Stimulated activated CD8-positive, alpha-beta memory T cell treated with anti-CD3 and anti-CD28 coated beads, Interleukin-4, amount 100 ng/mL, for 24 hours (primary cell): ENCODE measurements at regions not wholly inside any gene's neighbourhood (a gene's known extent, or its start where the extent isn't known, plus 50 kb on each side); places are given as distances from the start of the nearest gene placed in this dataset.
"Not testable (repeated sequence)": the region's sequence is repeated elsewhere in the genome, so short reads cannot be mapped to it uniquely, and the experiment has no call there.

ENCODE experiments used
- DNase-seq: peaks from one replicate; pipeline ENCODE4 v3.0.0-alpha.2; 2020; ENCODE audit warnings: low read depth

DNA sequence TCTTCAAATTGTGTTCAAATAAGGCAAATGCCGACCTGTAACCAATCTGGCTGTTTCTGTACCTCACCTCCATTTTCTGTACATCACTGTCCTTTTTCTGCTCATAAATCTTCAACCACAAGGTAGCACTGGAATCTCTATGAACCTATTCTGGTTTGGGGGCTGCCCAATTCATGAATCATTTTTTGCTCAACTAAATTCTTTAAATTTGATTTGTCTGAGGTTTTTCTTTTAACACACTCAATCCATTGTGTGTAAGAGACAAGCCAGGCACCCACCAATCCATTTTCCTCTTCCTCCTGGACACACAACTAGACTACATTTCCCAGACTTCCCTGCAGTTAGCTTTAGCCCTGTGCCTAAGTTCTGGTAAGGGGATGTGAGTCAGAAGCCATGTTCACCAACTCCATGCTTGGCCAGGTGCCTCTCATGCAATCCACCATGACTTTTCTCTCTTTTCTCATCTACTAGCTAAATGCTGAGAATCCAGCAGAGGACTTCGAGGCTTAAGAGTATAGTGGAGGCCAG lies 193.2 kb upstream of the KLF3 start:
- DNase-seq = no peak

DNA sequence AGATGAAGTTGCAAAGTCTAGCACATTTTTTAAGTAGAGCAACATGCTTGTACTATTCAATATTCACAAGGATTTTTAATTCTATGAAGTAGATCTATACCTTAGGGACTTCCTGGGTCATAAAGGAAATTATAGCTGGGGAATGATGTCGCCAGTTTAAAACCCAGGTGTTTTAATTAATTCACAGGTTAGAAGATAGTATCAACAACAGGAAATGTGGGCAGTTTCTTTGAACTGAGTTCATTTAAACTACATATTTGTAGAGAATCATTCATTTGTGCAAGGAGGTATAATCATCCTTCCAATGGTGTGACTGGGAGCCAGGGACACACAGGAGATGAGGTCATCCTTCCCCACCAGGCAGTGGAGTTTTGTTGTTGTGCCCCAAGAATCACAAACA lies 181.3 kb upstream of the KLF3 start:
- no peak for DNase-seq

DNA sequence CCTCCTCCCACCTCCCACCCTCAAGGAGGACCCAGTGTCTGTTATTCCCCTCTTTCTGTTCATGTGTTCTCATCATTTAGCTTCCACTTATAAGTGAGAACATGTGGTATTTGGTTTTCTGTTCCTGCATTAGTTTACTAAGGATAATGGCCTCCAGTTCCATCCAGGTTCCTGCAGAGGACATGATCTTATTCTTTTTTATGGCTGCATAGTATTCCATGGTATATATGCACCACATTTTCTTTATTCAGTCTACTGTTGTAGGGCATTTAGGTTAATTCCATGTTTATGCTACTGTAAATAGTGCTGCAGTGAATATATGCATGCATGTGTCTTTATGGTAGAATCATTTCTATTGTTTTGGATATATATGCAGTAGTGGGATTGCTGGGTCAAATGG lies 180.4 kb upstream of the KLF3 start:
- DNase-seq = not testable (repeated sequence)

DNA sequence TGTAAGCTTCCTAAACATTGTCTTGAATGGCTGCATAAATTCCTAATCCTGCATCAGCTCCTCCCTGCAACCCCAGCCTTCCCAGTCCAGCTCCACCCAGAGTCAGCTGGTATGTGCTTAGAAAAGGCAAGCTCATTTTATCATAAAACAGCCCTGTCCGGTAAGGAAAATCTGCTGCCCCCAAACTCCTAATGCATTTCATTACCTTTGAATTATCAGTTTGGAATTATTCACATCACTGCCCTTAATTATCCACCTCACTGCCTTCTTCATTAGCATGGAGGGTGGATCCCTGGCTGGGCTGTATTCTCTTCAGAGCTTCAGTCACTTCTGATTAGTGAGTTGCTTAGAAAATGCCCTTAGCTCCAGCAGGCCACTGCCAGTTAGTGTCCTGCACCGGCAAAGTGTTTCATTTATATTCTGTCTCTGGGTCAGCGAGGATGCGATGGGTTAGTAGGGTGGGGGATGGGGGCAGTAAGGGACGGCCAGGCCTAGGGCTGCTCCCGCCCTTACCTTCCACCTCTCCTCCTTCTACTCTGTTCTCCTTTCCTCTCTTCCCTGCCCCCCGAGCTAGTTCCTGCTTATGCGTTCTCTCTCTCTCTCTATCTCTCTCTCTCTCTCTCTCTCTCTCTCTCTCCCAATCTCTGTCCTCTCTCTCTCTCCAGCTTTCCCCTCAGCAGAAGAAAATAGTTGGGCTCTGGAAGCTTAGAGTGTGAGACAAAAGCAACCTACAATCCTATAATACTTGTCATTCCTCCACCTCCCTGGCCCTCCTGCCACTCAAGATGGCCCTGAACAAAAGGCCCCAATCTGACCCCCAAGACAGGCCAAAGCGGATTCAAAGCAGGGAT lies 174.8 kb upstream of the KLF3 start:
- no peak for DNase-seq

DNA sequence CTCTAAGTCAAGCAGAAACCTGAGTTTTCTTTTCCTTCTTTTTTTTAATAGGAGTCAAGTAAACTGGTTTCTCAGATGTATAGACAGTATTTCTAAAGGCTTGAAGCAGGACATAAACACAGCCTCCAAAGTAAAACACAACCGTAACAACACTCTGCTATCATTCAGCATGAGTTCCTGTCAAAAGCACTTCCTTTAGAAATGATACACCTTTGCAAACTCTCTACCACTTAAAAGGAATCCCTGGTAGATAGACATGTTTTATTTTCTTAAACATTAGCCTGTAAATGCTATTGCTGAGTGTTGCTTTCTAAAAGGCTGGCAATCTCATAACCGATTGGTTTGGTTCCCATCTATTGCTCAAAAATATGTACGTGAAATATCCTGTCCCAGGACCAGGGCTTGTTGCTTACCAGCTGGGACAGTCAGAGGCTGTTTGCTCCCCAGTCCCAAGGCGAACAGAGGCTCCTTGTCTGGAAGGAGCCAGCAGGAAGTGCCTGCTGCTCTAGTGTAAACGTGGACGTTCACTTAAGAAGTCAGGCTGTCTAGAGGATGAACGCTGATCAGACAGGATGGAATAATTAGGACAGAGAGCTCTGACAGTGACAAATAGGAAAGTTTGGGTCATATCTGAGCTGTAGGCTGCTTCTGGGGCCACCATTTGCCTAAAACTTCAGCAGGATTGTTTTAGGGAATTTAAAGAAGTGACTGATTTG lies 173.9 kb upstream of the KLF3 start:
- DNase-seq = no peak

DNA sequence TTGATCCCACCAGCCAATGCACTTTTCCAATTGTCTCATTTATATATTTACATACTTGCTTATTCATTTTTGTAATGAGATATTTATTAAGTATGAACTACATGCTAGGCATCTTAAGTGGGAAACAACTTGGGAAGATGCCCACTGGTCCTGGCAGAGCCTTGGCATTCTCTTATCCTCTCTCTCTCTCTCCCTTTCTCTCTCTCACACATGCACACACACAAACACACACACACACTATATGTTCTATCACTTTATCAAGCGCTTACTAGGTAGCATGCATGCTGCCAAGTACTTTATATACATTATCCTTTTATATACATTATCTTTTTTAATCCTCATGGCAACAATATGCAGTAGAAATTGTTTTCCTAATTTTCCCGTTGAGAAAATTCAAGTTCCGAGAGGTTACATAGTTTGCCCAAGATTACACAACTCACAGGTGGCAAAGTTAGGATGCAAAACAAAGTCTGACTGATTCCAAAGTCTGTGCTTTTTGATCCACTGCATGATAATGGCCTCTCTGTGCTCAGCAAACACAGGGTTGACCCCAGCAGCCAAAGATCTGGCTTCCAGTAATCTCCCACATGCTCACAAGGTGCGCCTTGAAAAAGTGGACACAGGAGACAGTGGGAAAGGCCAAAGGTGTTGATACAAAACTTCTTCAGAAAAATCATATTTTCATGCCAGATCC lies 173.1 kb upstream of the KLF3 start:
- DNase-seq = no peak

DNA sequence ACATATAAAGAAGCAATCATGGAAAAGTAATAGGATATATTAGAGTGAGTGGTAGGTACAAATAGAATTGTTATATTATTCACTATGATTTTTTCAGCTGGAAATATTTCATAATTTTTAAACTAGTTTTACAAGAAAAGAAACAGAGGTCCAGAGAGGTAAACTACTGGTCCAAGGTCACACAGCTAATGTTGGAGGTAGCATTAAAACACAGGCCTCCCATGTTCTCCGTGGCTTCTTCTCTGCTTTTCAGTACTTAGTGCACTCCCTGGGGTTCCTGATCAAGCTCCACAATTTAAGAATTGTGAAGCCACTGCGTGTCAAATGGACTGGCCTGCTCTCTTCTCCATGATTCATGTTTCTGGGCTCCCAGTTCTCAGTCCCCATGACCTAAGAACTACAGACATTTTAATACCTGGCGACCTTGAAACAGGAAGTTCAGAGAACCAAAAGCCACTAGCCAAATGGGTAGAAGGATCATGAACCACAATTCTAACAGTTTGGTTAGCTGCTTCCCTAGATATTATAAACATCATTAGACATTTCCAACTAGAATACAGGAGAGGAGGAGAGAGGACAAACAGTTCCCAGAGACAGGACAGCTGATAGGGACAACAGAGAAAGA lies 172.0 kb upstream of the KLF3 start:
- no peak for DNase-seq

DNA sequence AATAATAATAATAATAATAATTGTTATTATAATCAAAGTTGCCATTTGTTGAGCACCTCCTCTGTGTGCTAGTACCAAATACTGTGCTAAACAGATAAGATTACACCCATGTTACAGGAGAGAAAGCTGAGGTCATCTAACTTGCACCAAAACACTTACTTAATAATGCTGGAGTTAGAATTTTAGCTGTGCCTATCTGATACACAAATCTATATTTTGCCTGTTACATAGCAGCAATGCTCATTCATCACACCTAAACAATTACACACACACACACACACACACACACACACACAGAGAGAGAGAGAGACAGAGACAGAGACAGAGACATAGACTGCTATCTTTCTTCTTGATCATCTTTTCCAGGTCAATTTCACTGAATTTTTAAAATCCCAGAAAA lies 170.9 kb upstream of the KLF3 start:
- no peak for DNase-seq

DNA sequence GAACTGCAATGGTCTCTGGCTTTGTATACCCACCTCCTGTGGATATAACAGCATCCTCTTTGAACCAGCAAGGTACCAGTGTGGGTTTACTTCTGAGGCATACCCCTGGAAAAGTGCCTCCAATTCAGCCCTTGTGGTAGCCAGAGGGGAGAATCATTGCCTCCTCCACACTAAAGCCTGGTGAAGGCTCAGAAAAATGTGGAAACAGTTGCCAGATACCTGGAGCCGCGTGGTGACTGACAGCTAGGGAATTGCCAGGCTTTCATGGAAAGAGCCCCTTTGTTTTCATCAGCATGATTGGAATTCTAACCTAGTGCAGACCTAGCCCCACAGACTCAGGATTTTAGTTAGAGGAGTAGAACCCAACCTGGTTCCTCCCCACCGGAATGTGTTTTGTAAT lies 168.6 kb upstream of the KLF3 start:
- no peak for DNase-seq

DNA sequence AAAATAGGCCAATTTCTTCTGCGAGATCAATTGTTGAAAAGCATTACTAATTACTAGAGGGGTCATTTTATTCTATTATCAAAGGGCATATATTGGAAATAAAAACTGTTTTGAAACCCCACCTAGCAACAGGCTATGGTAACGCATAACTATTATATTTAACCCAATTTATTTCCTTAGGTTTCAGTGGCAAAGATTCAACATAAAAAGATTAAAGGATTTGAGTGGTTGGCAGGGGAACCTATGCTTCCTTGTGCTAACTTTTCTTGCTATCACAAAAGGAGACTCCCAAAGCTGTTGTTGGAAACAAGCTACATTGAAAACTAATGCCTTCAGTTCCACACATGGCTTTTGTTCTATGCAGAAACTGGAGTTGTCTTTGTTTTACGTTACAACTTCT lies 166.9 kb upstream of the KLF3 start:
- DNase-seq = no peak

DNA sequence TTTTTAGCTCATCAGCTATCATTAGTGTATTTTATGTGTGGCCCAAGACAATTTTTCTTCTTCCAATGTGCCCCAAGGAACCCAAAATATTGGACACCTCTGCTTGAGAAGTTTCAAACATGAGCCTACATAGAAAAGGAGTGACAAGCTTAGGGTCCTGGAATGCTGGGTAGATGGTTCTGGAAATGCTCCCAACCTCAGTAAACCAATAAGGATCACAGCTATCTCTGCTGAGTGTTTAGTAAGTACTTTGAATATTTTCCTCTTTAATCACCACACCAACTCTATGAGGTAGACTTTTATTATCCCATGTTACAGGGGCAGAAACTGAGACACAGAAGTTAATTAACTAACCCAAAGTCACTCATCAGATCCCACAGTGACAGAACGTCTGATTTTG lies 164.9 kb upstream of the KLF3 start:
- no peak for DNase-seq

DNA sequence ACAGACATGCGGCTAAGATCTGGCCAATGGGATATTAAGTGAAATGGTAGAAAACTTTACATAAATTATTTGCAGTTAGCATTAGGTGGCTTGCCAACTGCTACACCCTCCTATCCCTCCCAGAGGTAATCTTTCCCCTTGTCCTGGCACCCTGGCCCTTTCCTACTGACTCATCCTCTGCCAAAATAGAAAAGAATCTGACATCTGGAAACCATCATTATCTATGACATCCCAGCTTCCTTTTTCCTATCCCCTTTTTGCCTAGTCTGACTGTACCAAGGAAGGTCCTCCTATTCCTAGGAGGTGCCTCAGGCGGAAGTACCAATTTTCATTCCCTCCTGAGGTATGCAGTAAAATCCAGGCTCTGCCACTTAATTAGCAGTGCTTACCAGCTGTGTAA lies 163.6 kb upstream of the KLF3 start:
- no peak for DNase-seq

DNA sequence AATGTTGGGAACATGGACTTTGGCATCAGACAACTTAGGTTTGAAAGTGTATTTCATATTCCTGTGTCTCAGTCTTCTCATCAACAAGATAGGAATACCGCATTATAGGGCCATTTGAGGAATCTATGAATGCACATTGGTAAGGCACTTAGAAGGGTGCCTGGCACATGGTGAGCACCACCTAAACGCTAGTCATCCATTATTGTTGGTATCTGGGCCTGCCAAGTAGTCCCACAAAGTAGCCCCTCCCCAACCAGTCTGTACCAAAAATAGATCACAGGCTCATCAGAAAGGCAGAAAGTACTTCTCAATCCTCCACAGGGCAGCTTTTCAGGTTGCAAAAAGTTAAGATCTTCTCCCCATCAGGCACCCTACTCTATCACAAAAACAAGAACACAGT lies 162.3 kb upstream of the KLF3 start:
- no peak for DNase-seq

DNA sequence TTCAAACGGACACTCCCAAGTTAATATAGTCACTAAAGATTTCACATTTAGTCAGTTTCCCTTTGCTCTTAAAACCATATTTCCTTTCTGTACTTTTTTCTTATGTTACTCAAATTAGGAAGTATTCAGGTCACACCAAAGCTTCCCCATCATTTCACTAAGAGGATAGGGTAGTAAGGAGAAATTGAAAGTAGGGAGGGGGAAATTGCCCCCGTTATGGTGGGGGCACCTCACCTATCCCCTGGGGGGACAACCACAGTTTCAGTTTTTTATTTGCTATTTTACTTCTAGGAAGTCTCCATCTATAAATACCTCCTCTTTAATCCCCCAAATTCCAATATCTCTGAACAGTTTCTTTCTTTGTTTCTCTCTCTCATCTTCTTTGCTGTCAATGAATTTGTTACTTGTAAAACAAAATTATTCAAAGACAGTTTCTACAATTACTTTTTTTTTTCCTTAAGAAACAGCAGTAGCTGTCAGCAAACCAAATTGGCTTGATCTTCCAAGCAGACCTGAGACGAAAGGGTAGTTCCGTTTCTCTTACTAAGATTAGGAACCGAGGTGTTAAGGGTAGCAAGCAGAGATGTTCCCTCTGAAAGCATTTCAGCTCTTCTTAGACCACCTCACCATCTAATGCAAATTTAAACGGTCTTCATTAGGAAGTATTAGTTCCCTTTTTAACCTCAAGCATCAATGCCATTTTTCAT lies 160.2 kb upstream of the KLF3 start:
- no peak for DNase-seq

DNA sequence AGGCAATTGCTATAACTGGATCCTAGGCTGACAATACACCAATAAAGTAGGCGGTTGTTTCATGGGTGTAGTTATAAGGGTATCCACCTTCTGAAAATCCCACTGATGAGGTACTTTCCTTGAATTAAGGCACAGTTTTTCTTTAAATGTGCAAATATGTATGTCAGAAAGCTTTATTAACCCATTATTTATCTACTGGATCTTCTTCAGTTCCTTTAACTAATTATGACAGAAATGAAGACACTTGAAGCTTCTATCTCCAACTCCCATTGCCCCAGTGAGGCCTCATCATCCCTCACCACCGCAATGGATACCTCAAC lies 159.6 kb upstream of the KLF3 start:
- no peak for DNase-seq

DNA sequence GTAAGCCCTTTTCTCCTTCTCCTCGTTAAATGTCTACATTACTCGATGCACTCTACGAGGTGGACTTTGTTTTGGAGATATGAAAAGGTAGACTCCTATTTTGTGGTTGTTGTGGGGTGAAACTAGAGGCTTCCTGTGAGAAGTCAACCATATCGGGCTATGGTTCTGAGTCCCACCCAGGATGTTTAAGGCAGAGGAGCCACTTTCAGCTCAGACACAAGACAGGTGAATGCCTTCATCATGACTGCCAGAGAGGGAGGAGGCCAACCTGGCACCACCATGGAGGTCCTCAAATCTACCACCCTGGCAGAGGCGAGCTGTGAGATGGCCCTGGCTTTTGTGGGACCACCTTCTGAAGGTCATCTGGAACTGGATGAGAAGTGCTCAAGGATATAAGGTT lies 154.4 kb upstream of the KLF3 start:
- DNase-seq = no peak

DNA sequence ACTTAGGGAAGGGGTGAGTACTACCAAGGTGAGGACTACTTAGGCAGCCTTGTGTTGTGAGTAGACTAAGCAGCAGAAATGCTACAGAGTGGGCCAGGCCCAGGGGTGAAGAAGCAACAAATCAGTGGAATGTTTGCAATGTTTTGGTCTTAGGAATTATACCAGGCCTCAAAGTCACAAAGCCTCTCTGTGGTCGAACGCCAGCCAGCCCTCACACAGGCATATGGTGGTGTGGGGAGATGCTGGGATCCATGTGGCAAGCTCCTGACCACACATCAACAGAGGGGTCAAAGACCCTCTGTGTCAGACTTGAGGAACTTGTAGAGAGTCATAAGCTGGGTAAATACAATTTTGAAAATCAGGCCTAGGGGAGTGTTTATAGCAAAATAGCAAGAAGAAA lies 153.8 kb upstream of the KLF3 start:
- DNase-seq = no peak

DNA sequence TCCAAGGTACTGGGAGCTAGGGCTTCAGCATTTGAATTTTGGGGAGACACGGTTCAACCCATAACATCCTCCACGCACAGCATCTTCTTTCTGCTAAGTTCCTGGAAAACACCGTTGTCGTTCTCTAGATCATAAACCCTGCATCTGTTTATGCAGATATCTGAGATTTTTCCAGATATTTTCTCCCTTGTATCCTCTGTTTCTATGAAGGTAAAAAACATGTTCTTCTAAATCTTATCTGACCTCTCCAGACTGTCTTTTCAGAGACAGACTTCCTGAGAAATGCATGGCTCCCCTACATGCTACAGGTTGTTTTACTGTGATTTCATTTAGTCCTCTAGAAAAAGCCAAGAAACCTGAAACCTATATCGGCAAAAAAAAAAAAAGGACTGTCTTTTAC lies 152.3 kb upstream of the KLF3 start:
- no peak for DNase-seq

DNA sequence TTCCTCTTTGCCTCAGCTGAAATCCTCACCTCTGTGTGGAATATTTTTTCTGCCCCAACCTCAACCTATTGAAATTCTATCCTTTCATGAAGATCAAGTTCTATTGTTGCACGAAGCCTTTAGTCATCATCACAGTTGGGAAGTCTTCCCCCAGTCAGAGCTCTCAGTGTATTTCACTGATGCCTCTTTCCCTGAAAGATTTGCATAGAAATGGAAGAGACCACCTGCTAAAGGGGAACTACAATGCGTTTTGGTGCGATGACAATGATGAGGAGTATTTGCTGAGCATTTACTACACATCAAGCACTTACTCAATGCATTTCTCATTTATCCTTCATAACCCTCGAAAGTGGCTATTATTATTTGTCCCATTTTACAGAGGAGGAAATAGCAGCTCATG lies 151.2 kb upstream of the KLF3 start:
- DNase-seq = no peak

DNA sequence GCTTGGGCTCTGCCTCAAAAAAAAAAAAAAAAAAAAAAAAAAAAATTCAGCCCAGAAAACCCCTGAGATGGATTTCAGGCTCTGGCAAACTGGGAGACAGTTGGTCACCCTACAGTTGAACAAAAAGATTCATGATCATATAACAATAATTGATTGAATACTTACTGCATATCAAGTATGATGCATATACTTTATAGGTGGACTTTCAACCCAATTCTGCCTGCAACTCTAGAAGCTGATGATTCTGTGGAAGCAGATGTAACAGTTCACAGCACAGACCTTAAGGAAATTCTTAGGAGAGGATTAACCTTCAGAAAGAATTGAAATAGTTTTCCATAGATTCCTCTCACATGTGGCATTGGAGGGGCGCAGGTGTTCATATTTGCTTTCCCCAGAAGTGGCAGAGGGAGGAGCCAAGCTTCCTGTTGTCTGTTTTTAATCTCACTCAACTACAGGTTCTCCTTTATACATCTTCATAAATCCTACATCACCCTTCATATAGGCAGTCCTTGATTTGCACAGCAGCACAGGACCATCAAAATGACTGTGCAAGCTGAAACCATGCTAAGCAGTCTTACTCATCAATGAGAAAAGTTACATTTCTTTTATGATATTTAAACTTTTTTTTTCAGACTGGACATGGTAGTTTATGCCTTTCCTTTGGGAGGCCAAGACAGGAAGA lies 149.4 kb upstream of the KLF3 start:
- DNase-seq = no peak

DNA sequence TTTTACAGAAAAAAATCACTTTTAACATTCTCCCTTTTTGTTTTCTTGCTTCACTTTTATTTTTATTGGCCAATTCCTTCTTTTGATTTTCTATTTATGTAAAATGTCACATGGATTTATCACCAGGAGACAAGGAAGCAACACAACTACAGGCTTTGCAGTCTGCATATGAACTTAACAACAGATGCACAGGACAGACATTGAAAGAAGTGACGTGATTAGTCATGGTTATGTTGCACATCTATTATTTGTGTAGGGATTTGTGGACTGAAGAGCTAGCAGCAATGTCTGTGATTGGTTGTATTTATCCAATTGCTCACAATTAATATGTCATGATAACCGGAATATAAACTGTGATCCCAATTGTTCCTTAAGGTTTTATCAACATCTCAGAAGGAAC lies 147.8 kb upstream of the KLF3 start:
- no peak for DNase-seq
